Thyroid gland (tissue), 4 donors: ENCODE measurements at regions not wholly inside any gene's neighbourhood (a gene's known extent, or its start where the extent isn't known, plus 50 kb on each side); places are given as distances from the start of the nearest gene placed in this dataset.

Source experiments
- POLR2A ChIP-seq, 2 donors: fragments of 450-650 bp; IDR thresholded peaks; one replicate each; pipeline ENCODE4 v1.6.1; 2017; ENCODE audit warnings: antibody characterized with exemption in 2 of 2, mild to moderate bottlenecking in 2 of 2, moderate library complexity in 1 of 2
- TF ChIP-seq, protein P1 (sequence below), 6 experiments: fragments of 200-600 bp in 3 of 6; fragments of 450-650 bp in 3 of 6; sonication (generic) in 3 of 6; IDR thresholded peaks; one replicate each; pipeline ENCODE4 v1.5.1; 2016 to 2019; ENCODE audit warnings: antibody characterized with exemption in 6 of 6, mild to moderate bottlenecking in 2 of 6, inconsistent platforms in 1 of 6, moderate library complexity in 1 of 6

DNA sequence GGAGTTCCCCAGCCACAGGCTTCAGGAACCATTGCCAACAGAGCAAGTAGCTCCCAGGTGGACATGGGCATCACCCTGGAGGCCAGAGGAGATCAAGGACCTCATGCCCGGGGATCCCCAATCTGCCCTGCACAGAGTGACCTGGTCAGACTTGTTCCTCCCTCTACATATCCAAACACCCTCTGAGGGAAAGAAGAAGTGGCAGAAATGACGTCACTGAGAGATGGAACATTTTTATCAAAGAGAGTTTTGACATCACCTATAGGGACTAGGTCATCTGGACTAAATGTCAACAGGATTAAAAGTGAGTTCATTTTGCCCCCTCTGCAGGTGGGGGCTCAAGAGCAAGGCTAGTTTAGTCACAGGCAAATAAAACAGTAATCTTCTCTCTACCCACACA, 273.7 kb downstream of the SKAP2 start:
- TF ChIP-seq, protein P1, sequence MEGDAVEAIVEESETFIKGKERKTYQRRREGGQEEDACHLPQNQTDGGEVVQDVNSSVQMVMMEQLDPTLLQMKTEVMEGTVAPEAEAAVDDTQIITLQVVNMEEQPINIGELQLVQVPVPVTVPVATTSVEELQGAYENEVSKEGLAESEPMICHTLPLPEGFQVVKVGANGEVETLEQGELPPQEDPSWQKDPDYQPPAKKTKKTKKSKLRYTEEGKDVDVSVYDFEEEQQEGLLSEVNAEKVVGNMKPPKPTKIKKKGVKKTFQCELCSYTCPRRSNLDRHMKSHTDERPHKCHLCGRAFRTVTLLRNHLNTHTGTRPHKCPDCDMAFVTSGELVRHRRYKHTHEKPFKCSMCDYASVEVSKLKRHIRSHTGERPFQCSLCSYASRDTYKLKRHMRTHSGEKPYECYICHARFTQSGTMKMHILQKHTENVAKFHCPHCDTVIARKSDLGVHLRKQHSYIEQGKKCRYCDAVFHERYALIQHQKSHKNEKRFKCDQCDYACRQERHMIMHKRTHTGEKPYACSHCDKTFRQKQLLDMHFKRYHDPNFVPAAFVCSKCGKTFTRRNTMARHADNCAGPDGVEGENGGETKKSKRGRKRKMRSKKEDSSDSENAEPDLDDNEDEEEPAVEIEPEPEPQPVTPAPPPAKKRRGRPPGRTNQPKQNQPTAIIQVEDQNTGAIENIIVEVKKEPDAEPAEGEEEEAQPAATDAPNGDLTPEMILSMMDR (IDR thresholded peaks at IDR 0.05), result no peak
- TF ChIP-seq POLR2A (IDR thresholded peaks at IDR 0.05), result no peak
